HG02798 (cell line): ENCODE measurements at regions not wholly inside any gene's neighbourhood (a gene's known extent, or its start where the extent isn't known, plus 50 kb on each side); places are given as distances from the start of the nearest gene placed in this dataset.
"Not testable (repeated sequence)": the region's sequence is repeated elsewhere in the genome, so short reads cannot be mapped to it uniquely, and the experiment has no call there.

Source experiments
- ATAC-seq: cut with Tn5 transposase; IDR thresholded peaks from one replicate; pipeline ENCODE4 v1.9.1; 2021; ENCODE audit warnings: mild to moderate bottlenecking; ENCODE audit not compliant: unreplicated experiment, poor library complexity

GRCh38 chr4:187090832-187091231 is 367.2 kb upstream of the FAT1 start:
- not testable (repeated sequence) for ATAC-seq

GRCh38 chr4:187094144-187094543 is 370.5 kb upstream of the FAT1 start:
- no peak for ATAC-seq

DNA sequence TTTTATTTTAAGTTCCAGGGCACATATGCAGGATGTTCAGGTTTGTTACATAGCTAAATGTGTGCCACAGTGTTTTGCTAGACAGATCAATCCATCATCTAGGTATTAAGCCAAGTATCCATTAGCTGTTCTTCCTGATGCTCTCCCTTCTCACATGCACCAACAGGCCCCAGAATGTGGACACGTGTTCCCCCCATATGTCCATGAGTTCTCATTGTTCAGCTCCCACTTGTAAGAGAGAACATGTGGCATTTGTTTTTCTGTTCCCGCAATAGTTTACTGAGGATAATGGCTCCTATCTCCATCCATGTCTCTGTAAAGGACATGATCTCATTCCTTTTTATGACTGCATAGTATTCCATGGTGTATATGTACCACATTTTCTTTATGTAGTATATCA is 374.8 kb upstream of the FAT1 start:
- ATAC-seq = no peak

DNA sequence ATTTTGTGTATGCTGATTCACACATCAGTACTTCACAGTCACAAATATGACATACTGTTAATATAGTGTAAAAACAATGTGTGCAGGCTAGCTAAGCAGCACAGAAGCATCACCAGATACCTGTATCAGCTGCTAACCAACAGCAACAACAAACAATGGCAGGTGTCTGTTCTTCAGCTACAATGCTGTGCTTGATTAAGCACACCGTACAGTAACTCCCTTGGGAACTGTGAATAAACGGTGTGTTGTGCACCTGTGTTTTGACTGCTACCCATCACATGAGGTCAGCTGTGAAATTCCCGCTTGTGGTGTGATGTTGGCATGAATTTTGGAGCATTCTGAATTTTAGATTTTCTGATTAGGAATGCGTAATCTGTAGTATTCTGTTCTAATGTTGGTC is 379.7 kb upstream of the FAT1 start:
- no peak for ATAC-seq

GRCh38 chr4:187108845-187109244 is 385.2 kb upstream of the FAT1 start:
- ATAC-seq = no peak

- no peak for ATAC-seq
Observed at GRCh38 chr4:187109636-187110035, 386.0 kb upstream of the FAT1 start.

GRCh38 chr4:187118166-187118565 is 394.5 kb upstream of the FAT1 start:
- ATAC-seq = no peak

- ATAC-seq = no peak
Observed at GRCh38 chr4:187118602-187119120, 395.0 kb upstream of the FAT1 start.

GRCh38 chr4:187124331-187124730 is 400.7 kb upstream of the FAT1 start:
- no peak for ATAC-seq

DNA sequence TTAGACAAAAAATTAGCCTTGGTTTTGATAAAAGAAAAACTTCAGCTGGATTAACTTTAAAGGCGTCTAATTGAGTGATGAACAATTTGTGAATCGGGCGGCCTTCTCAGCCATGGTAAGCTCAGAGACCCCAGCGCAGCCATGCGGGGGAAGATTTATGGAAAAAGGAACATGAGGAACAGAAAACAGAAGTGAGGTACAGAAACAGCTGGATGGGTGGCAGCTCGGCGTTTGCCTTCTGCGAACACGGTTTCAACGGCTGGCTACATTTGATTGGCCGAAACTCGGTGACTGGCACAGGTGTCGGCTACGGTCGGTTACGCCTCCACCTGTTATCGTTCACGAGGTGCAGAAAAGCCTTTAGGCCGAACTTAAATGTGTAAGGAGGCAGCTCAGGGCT is 401.4 kb upstream of the FAT1 start:
- ATAC-seq = no peak

DNA sequence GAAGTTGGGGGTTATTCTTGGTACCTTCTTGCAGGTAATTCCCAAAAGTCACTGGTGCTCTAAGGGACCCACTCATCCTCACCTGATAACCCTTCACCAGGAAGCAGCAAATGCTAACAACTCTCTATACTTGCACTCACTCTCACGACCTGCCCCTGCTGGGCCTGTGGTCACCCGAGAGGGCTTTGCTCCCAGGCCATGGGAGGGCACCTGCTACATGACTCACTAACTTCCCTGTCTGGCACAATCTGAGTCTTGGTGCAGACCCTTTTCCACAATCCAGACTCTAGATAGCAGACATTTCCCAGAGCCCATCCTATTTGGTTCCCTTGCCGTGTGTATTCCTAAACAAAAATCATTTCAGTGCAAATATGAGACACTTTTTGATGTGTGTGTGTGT is 403.8 kb upstream of the FAT1 start:
- ATAC-seq = no peak

DNA sequence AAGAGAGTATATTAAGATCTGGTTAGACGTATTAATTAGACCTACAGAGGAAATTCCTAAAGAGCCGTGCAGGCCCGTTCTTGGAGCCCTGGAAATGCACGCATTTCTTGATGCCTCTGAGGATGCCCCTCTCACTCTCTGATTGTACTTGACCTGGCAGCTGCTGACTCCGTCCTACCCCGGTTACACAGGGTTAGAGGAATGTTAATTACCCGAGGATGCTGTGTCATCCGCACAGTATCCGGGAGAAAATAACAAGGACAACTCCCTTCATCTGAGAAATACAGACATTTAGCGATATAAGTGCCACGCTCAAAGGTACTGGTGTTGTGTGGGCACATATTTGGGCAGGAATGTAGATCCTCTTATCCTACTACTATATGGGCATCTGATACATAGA is 404.6 kb upstream of the FAT1 start:
- no peak for ATAC-seq

DNA sequence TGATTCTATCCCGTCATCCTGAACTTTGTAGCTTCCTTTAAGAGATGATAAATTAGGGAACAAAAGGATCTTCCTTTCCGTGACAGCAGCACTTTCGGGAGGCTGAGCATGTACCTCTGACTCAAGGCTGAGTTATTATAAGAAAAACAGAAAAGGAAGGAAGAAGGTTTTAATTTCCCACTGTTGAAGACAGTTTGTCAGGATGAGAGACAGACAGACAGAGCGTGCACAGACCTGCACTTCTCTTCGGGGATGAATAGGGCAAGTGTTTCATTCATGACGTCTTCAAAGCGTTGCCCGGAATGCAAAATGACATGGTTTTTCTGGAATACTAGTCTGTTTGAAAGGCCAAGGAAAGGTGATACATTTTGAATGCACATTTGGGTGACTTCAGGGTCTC is 405.3 kb upstream of the FAT1 start:
- ATAC-seq = no peak

DNA sequence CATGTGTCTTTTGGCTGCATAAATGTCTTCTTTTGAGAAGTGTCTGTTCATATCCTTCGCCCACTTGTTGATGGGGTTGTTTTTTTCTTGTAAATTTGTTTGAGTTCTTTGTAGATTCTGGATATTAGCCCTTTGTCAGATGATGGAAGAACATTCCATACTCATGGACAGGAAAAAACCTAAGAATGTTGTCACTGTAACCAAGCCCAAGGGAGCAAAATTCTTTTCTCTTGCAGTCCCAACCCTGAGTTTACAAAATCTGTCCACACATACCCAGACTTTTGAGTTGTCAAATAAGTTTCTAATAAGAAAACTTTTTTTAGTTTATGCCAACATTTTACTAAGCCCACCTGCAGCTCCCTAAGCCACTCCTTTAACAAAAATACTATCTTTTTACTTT is 408.2 kb upstream of the FAT1 start:
- not testable (repeated sequence) for ATAC-seq

DNA sequence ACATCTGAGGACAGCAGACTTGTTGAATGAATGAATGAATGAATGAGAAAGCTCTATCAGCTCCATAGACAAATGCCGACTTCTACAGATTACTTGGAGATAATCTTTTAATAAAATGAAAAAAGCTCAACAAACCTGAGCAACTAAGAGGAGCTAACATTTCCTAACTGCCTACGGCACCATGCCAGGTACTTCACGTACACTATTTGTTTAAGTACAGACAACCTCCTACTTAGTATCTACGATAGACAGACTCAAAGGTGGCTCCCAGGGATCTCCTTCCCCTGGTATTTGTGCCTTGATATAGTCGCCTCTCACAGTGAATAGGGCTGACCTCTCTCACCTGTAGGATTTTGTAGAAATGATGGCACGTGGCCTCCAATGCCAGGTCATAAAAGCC is 412.2 kb upstream of the FAT1 start:
- ATAC-seq = no peak

DNA sequence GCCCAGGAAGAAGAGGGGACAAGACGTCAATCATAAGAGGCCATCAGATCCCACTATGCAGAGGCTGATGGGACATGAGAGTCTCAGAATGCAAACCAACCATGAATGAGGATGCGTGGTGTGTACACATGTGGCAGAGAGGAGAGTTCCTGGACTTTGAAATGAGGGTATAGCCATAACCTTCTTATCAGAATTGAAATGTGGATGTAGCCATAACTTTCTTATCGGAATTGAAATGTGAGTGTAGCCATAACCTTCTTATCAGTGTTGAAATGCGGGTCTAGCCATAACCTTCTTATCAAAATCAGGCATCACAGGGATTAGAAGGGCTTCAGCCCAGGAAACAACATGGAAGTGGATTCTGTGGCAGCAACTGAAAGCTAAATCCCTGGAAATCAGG is 415.5 kb upstream of the FAT1 start:
- no peak for ATAC-seq

GRCh38 chr4:187141101-187141500 is 417.4 kb upstream of the FAT1 start:
- ATAC-seq = no peak

GRCh38 chr4:187149229-187149945 is 425.7 kb upstream of the FAT1 start:
- no peak for ATAC-seq

DNA sequence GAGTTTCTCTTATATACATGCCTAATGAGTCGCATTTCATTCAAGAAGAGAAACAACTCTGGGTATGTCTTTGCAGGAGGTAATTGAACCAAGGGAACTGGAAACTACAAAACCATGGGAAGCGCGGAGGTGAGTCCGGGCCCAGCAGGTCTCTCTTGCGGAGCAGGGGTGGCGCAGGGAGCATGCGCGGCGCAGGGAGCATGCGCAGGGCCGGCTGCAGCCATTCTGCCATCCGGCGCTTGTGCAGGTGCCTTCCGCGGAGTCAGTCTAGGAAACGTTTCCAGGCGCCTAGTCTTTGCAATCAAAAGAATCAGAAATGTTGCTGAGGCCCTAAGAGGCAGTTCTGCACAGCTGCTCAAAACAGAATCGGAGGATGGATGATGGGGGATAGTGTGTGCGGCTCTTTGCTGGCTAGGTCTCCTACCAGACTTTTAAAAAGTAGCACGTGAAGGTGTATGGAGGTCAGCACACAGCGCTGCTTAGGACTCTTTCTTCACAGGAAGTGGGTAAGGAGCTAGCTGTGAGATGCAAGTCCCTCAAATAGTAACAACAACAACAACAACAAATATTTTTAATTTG is 433.8 kb upstream of the FAT1 start:
- no peak for ATAC-seq

GRCh38 chr4:187158003-187158402 is 434.3 kb upstream of the FAT1 start:
- no peak for ATAC-seq

- no peak for ATAC-seq
Observed at GRCh38 chr4:187160486-187160885, 436.8 kb upstream of the FAT1 start.

DNA sequence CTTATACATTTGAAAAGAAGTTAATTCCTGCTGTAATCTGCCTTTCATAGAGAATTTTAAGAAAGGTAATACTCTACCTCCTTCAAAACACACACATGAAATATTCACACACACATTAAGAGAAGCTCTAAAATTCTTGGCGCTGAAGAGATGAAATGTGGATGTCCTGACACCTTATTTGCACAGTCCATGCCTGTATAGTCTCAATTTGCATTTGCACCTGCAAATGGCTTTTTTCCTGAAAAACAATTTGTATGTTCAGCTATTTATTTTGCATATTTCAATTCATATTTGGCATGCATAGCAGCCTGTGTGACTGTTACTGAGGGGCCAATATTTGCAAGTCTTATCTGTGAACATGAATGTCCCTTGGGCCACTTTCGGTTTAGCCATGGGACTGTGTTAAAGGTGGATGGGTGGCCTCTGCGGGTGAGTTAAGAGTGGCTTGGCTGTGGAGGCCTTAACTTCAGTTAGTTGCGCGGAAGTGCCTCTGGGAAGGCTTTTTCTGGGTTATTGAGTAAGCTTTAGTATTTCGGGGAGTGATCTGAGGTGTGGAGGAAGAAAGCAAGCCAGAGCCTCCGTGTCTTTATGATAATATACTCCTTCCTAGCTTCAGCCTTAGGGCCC is 443.3 kb upstream of the FAT1 start:
- no peak for ATAC-seq
